Chondrocyte (in vitro differentiated cells): ENCODE measurements at regions not wholly inside any gene's neighbourhood (a gene's known extent, or its start where the extent isn't known, plus 50 kb on each side); places are given as distances from the start of the nearest gene placed in this dataset.
"Not testable (repeated sequence)": the region's sequence is repeated elsewhere in the genome, so short reads cannot be mapped to it uniquely, and the experiment has no call there.

ENCODE experiments used
- DNase-seq: peaks from one replicate; pipeline ENCODE4 v3.0.0; 2021; ENCODE audit warnings: mixed read lengths, low spot score
- H3K27ac Mint-ChIP-seq: one replicate; pipeline ENCODE4 v1.8.0; 2021; ENCODE audit warnings: mild to moderate bottlenecking, moderate library complexity, mixed read lengths; ENCODE audit not compliant: unreplicated experiment
- H3K27me3 Mint-ChIP-seq: 2 replicates; pipeline ENCODE4 v1.8.0; 2021; ENCODE audit warnings: low read depth, mixed read lengths
- H3K36me3 Mint-ChIP-seq: 2 replicates; pipeline ENCODE4 v1.8.0; 2021; ENCODE audit warnings: low read depth, mixed read lengths
- H3K4me1 Mint-ChIP-seq: 2 replicates; pipeline ENCODE4 v1.8.0; 2021; ENCODE audit warnings: low read depth, mild to moderate bottlenecking, mixed read lengths
- H3K4me3 Mint-ChIP-seq: one replicate; pipeline ENCODE4 v1.8.0; 2021; ENCODE audit warnings: mild to moderate bottlenecking, moderate library complexity, mixed read lengths; ENCODE audit not compliant: unreplicated experiment
- H3K9me3 Mint-ChIP-seq: 2 replicates; pipeline ENCODE4 v1.8.0; 2021; ENCODE audit warnings: low read depth, mixed read lengths
- CTCF ChIP-seq: fragments of 200-600 bp; sonication (generic); IDR thresholded peaks from 2 replicates; pipeline ENCODE4 v1.5.0; 2021; ENCODE audit warnings: antibody characterized with exemption, mild to moderate bottlenecking, moderate library complexity

GRCh38 chr2:194661431-194661830, 995.6 kb upstream of the SLC39A10 start:
- Mint-ChIP-seq H3K27ac (no peak overlapping the region), H3K9me3 (no peaks in the 10 kb centered on the region), H3K27me3 (peaks cover 3% of the 10 kb centered on the region), H3K36me3 (no peaks in the 10 kb centered on the region), H3K4me1 (no peaks in the 10 kb centered on the region), H3K4me3 (no peak overlapping the region)
- no peak for TF ChIP-seq CTCF
- no peak for DNase-seq

GRCh38 chr2:194639057-194639456, 1018.0 kb upstream of the SLC39A10 start:
- H3K36me3 Mint-ChIP-seq, H3K4me1 Mint-ChIP-seq, H3K4me3 Mint-ChIP-seq, H3K27me3 Mint-ChIP-seq, DNase-seq, H3K27ac Mint-ChIP-seq: not testable (repeated sequence)
- H3K9me3 Mint-ChIP-seq = peaks cover 14% of the 10 kb centered on the region

DNA sequence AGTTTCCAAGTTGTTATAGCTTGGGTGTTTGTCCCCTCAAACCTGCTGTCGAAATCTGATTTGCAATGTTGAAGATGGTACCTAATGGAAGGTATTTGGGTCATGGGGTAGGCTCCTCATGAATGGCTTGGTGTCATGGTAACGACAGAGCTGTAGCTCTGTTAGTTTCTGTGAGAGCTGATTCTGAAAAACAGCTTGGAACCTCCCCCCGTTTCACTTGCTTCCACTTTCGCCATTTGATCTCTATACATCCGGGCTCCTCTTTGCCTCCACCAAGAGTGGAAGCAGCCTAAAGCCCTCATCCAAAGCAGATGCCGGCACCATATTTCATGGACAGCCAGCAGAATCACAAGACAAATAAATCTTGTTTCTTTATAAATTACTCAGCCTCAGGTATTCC, 1035.1 kb upstream of the SLC39A10 start:
- no peak for DNase-seq
- no peak overlapping the region for H3K27ac Mint-ChIP-seq
- no peak overlapping the region for H3K4me3 Mint-ChIP-seq
- H3K27me3 Mint-ChIP-seq = no peaks in the 10 kb centered on the region
- peaks cover 5% of the 10 kb centered on the region for H3K9me3 Mint-ChIP-seq
- H3K4me1 Mint-ChIP-seq = no peaks in the 10 kb centered on the region
- H3K36me3 Mint-ChIP-seq = no peaks in the 10 kb centered on the region
- no peak for TF ChIP-seq CTCF

DNA sequence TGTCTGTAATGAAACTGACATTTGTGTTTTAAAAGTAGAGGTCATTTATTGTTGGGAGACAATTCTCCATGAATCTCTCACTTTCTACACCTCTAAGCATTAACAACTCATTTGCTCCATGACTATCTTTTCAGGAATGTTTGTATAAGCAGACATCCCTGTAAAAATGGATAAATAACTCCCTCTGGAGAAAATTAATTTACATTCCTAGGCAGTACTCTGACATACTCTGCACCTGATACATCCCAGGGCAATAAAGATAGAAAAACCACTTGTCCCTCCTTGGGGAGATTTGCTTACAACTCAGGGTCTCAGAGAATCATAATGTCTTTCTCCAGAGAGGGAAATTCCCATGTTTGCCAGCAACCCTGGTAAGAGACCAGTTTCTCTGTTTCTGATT, 1037.7 kb upstream of the SLC39A10 start:
- no peak for TF ChIP-seq CTCF
- H3K4me3 Mint-ChIP-seq = no peak overlapping the region
- no peak for DNase-seq
- no peaks in the 10 kb centered on the region for H3K4me1 Mint-ChIP-seq
- no peaks in the 10 kb centered on the region for H3K27me3 Mint-ChIP-seq
- H3K36me3 Mint-ChIP-seq = no peaks in the 10 kb centered on the region
- no peak overlapping the region for H3K27ac Mint-ChIP-seq
- H3K9me3 Mint-ChIP-seq = peaks cover 5% of the 10 kb centered on the region

GRCh38 chr2:194618432-194618831, 1038.6 kb upstream of the SLC39A10 start:
- Mint-ChIP-seq H3K4me1 (no peaks in the 10 kb centered on the region), H3K9me3 (peaks cover 5% of the 10 kb centered on the region), H3K4me3 (no peak overlapping the region), H3K27me3 (no peaks in the 10 kb centered on the region), H3K27ac (no peak overlapping the region), H3K36me3 (no peaks in the 10 kb centered on the region)
- no peak for TF ChIP-seq CTCF
- DNase-seq = no peak

DNA sequence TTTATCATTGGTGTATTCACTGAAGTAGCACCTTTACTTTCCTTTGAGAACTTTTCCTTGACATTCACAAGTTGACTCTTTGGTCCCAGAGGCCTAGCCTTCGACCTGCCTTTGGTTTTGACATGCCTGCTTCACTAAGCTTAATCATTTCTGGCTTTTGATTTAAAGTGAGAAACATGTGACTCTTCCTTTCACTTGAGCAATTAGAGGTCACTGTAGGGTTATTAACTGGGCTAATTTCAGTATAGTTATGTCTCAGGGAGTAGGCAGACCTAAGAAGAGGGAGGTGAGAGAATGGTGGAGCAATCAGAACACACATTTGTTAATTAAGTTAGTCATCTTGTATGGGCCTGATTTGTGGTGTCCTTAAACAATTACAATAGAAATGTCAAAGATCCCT, 1040.7 kb upstream of the SLC39A10 start:
- Mint-ChIP-seq H3K4me3 (no peak overlapping the region), H3K9me3 (peaks cover 11% of the 10 kb centered on the region), H3K4me1 (no peaks in the 10 kb centered on the region), H3K27me3 (no peaks in the 10 kb centered on the region), H3K27ac (no peak overlapping the region), H3K36me3 (no peaks in the 10 kb centered on the region)
- TF ChIP-seq CTCF = no peak
- no peak for DNase-seq
